Smooth muscle cell (in vitro differentiated cells): ENCODE measurements at regions not wholly inside any gene's neighbourhood (a gene's known extent, or its start where the extent isn't known, plus 50 kb on each side); places are given as distances from the start of the nearest gene placed in this dataset.

Source experiments
- DNase-seq: peaks from one replicate; lab custom pipeline; 2025; ENCODE audit not compliant: unreplicated experiment; lab: John Stamatoyannopoulos, UW
- H2AFZ ChIP-seq: fragments of 200-600 bp; sonication (generic); 2 replicates; pipeline ENCODE4 v1.6.0; 2016; ENCODE audit warnings: antibody characterized with exemption, low read depth, mild to moderate bottlenecking
- H3F3A ChIP-seq: fragments of 200-600 bp; sonication (generic); 2 replicates; pipeline ENCODE4 v1.6.0; 2017; ENCODE audit warnings: antibody characterized with exemption, low read depth
- H3K27ac ChIP-seq: fragments of 200-600 bp; sonication (generic); 2 replicates; pipeline ENCODE4 v1.5.1; 2016; ENCODE audit warnings: low read depth, mild to moderate bottlenecking
- H3K27me3 ChIP-seq: fragments of 200-600 bp; sonication (generic); 2 replicates; pipeline ENCODE4 v1.6.1; 2016; ENCODE audit warnings: low read depth, mild to moderate bottlenecking
- H3K36me3 ChIP-seq: fragments of 200-600 bp; sonication (generic); 2 replicates; pipeline ENCODE4 v1.5.1; 2016; ENCODE audit warnings: low read depth
- H3K4me1 ChIP-seq: fragments of 200-600 bp; sonication (generic); 2 replicates; pipeline ENCODE4 v1.5.1; 2016; ENCODE audit warnings: low read depth
- H3K4me2 ChIP-seq: fragments of 200-600 bp; sonication (generic); 2 replicates; pipeline ENCODE4 v1.6.0; 2016; ENCODE audit warnings: mild to moderate bottlenecking
- H3K4me3 ChIP-seq: fragments of 200-600 bp; sonication (generic); 2 replicates; pipeline ENCODE4 v1.5.1; 2016; ENCODE audit warnings: mild to moderate bottlenecking
- H3K79me2 ChIP-seq: fragments of 200-600 bp; sonication (generic); 2 replicates; pipeline ENCODE4 v1.6.0; 2016; ENCODE audit warnings: low read depth, mild to moderate bottlenecking
- H3K9ac ChIP-seq: fragments of 200-600 bp; sonication (generic); 2 replicates; pipeline ENCODE4 v1.6.0; 2016; ENCODE audit warnings: low read depth
- H3K9me3 ChIP-seq: fragments of 200-600 bp; sonication (generic); replicated peaks from 2 replicates; pipeline ENCODE4 v1.5.1; 2016; ENCODE audit warnings: low read depth
- H4K20me1 ChIP-seq: fragments of 200-600 bp; sonication (generic); 2 replicates; pipeline ENCODE4 v1.6.0; 2016; ENCODE audit warnings: low read depth
- WGBS: methylation state at CpG from one replicate; pipeline ENCODE4 v1.1.7; 2016; ENCODE audit warnings: low lambda C conversion rate; 5-methylcytosine and 5-hydroxymethylcytosine counted together
- TF ChIP-seq, protein P1 (sequence below): fragments of 200-600 bp; sonication (generic); IDR thresholded peaks from 2 replicates; pipeline ENCODE4 v1.5.1; 2017; ENCODE audit warnings: borderline replicate concordance, mild to moderate bottlenecking, antibody characterized with exemption; ENCODE audit not compliant: insufficient read depth, poor library complexity, severe bottlenecking

DNA sequence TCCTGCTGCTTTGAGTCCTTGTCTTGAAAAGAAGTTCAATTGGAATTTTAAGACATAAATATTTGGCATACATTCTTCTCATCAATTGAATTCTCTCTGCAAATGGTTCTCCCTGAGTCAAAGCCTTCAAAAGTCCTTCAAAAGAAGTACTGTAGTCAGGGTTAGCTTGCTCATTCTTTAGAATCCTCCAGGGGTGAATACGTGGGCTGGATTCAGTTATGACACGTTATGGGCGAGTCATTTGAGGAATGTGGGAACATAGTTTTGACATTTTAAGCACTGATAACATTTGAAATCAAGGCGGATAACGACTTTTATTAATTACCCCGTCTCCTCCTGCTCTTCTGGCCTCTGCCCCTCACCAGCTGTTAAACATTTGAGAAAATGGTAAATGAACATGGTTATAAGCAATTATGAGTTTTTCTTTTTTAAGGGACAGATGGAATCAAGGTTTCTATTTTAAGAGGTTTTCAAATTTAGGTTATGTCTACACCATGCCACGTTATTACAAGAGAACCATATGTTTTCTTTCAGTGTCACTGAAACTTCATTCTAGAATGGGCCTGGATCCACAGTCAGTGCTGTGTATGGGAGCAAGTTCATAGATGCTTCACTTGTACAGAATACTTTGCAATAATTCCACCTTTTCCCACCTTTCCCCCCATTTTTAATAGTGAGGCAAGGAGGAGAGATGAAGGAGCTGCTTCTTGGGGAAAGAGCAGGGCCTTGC is 273.1 kb downstream of the TSN start:
- no peaks in the 10 kb centered on the region for H4K20me1 ChIP-seq
- no peaks in the 10 kb centered on the region for H3K79me2 ChIP-seq
- no peaks in the 10 kb centered on the region for H3K9me3 ChIP-seq
- TF ChIP-seq, protein P1, sequence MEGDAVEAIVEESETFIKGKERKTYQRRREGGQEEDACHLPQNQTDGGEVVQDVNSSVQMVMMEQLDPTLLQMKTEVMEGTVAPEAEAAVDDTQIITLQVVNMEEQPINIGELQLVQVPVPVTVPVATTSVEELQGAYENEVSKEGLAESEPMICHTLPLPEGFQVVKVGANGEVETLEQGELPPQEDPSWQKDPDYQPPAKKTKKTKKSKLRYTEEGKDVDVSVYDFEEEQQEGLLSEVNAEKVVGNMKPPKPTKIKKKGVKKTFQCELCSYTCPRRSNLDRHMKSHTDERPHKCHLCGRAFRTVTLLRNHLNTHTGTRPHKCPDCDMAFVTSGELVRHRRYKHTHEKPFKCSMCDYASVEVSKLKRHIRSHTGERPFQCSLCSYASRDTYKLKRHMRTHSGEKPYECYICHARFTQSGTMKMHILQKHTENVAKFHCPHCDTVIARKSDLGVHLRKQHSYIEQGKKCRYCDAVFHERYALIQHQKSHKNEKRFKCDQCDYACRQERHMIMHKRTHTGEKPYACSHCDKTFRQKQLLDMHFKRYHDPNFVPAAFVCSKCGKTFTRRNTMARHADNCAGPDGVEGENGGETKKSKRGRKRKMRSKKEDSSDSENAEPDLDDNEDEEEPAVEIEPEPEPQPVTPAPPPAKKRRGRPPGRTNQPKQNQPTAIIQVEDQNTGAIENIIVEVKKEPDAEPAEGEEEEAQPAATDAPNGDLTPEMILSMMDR = no peak
- H3K27me3 ChIP-seq = peaks cover 4% of the 10 kb centered on the region
- H3K4me3 ChIP-seq = no peak overlapping the region
- H3K4me1 ChIP-seq = no peaks in the 10 kb centered on the region
- no peak overlapping the region for H3K4me2 ChIP-seq
- no peak overlapping the region for H2AFZ ChIP-seq
- DNase-seq = no peak
- no peaks in the 10 kb centered on the region for H3K36me3 ChIP-seq
- no peak overlapping the region for H3K27ac ChIP-seq
- H3F3A ChIP-seq = no peaks in the 10 kb centered on the region
- H3K9ac ChIP-seq = no peak overlapping the region
- 57% methylated on average over 7 of the region's 7 CpGs for WGBS

DNA sequence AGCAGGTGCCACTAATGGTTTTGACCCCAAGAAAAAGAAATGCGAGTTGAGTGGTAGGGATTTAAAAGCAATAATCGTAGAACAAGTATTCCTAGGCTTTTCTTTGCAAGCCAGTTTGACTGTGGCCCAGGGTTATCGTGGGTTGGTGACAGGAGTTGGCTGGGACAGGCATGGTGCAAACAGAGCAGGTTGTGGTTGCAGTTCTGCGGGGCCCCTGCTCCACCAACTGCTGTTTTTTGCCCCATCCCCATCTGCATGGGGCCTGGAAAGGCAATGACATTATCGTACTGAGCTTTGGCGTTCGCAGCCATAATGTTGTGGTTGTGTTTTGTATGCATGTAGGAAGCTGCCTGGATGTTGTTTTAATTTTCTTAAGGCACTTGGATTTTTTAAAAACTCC is 274.0 kb downstream of the TSN start:
- no peaks in the 10 kb centered on the region for H3K79me2 ChIP-seq
- no peaks in the 10 kb centered on the region for H3K9me3 ChIP-seq
- no peaks in the 10 kb centered on the region for H4K20me1 ChIP-seq
- peaks cover 3% of the 10 kb centered on the region for H3K4me1 ChIP-seq
- H3K4me3 ChIP-seq = no peak overlapping the region
- H3K36me3 ChIP-seq = no peaks in the 10 kb centered on the region
- H3K27ac ChIP-seq = no peak overlapping the region
- DNase-seq = no peak
- no peak overlapping the region for H3K4me2 ChIP-seq
- WGBS = 93% methylated on average over 7 of the region's 7 CpGs
- peaks cover 11% of the 10 kb centered on the region for H3K27me3 ChIP-seq
- TF ChIP-seq, protein P1 = no peak
- H3K9ac ChIP-seq = no peak overlapping the region
- no peak overlapping the region for H2AFZ ChIP-seq
- H3F3A ChIP-seq = no peaks in the 10 kb centered on the region

DNA sequence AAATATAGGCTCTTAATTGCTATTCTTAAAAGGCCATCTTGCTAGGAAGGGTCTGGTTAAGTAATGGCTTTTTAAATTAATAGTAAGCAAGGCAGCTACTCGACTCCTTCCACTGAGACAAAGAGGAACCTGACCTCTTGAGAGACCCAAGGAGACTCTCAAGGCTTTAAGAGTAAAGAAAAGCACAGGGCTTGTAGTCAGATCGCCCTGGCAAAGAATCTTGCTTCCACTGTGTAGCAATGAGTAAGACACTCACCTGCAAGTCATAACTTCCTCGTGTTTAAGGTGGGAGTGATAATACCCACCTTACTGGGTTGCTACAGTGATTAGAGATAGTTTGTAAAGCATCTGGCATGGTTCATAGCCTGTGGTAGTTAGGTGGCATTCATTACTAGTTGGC is 274.5 kb downstream of the TSN start:
- DNase-seq = no peak
- H3K4me2 ChIP-seq = no peak overlapping the region
- 85% methylated on average over 3 of the region's 3 CpGs for WGBS
- no peaks in the 10 kb centered on the region for H3K9me3 ChIP-seq
- H3F3A ChIP-seq = no peaks in the 10 kb centered on the region
- H3K27me3 ChIP-seq = peaks cover 11% of the 10 kb centered on the region
- TF ChIP-seq, protein P1 = no peak
- no peak overlapping the region for H3K9ac ChIP-seq
- no peak overlapping the region for H3K27ac ChIP-seq
- no peaks in the 10 kb centered on the region for H3K79me2 ChIP-seq
- H3K4me1 ChIP-seq = peaks cover 7% of the 10 kb centered on the region
- H4K20me1 ChIP-seq = no peaks in the 10 kb centered on the region
- no peaks in the 10 kb centered on the region for H3K36me3 ChIP-seq
- H3K4me3 ChIP-seq = no peak overlapping the region
- no peak overlapping the region for H2AFZ ChIP-seq
